ENCODE measurements at regions not wholly inside any gene's neighbourhood (a gene's known extent, or its start where the extent isn't known, plus 50 kb on each side); places are given as distances from the start of the nearest gene placed in this dataset.

- no peak overlapping the region for H3K4me3 ChIP-seq (ENCODE audit: low read depth, low read length)
- no peak overlapping the region for H3K27ac ChIP-seq
- DNase-seq: no peak
- no peaks in the 10 kb centered on the region for H3K36me3 ChIP-seq
- H3K9me3 ChIP-seq (ENCODE audit: severe bottlenecking): no peaks in the 10 kb centered on the region
- TF ChIP-seq CTCF (IDR thresholded peaks at IDR 0.05; ENCODE audit: low read depth, low read length): no peak
- H3K27me3 ChIP-seq (ENCODE audit: insufficient read depth, low read depth, severe bottlenecking): peaks cover 42% of the 10 kb centered on the region
Measured at GRCh38 chr2:103785432-103785831, 1023.6 kb downstream of the TMEM182 start.

- H3K27me3 ChIP-seq (ENCODE audit: insufficient read depth, low read depth, severe bottlenecking): peaks cover 44% of the 10 kb centered on the region
- TF ChIP-seq CTCF (IDR thresholded peaks at IDR 0.05; ENCODE audit: low read depth, low read length): no peak
- no peak overlapping the region for H3K27ac ChIP-seq
Measured at GRCh38 chr2:103785956-103786355, 1024.1 kb downstream of the TMEM182 start.

GRCh38 chr2:103788389-103788788 lies 1026.6 kb downstream of the TMEM182 start:
- peaks cover 47% of the 10 kb centered on the region for H3K27me3 ChIP-seq (ENCODE audit: insufficient read depth, low read depth, severe bottlenecking)
- DNase-seq: no peak
- no peaks in the 10 kb centered on the region for H3K9me3 ChIP-seq (ENCODE audit: severe bottlenecking)
- no peak overlapping the region for H3K4me3 ChIP-seq (ENCODE audit: low read depth, low read length)
- no peaks in the 10 kb centered on the region for H3K36me3 ChIP-seq
- no peak for TF ChIP-seq CTCF (IDR thresholded peaks at IDR 0.05; ENCODE audit: low read depth, low read length)
- no peak overlapping the region for H3K27ac ChIP-seq

More at GRCh38 chr2:103785956-103786355, 1024.1 kb downstream of the TMEM182 start:
- Histone ChIP-seq H3K9me3 (ENCODE audit: severe bottlenecking) (no peaks in the 10 kb centered on the region), H3K4me3 (ENCODE audit: low read depth, low read length) (no peak overlapping the region), H3K36me3 (no peaks in the 10 kb centered on the region)
- DNase-seq: no peak

GRCh38 chr2:103788951-103789350 lies 1027.1 kb downstream of the TMEM182 start:
- DNase-seq: no peak
- Histone ChIP-seq H3K4me3 (ENCODE audit: low read depth, low read length) (no peak overlapping the region), H3K9me3 (ENCODE audit: severe bottlenecking) (no peaks in the 10 kb centered on the region), H3K36me3 (no peaks in the 10 kb centered on the region), H3K27ac (no peak overlapping the region), H3K27me3 (ENCODE audit: insufficient read depth, low read depth, severe bottlenecking) (peaks cover 43% of the 10 kb centered on the region)
- TF ChIP-seq CTCF (IDR thresholded peaks at IDR 0.05; ENCODE audit: low read depth, low read length): no peak

GRCh38 chr2:103789381-103790095 lies 1027.7 kb downstream of the TMEM182 start:
- H3K27me3 ChIP-seq (ENCODE audit: insufficient read depth, low read depth, severe bottlenecking): peaks cover 40% of the 10 kb centered on the region
- no peak overlapping the region for H3K4me3 ChIP-seq (ENCODE audit: low read depth, low read length)
- H3K36me3 ChIP-seq: no peaks in the 10 kb centered on the region
- no peak overlapping the region for H3K27ac ChIP-seq
- DNase-seq: no peak
- H3K9me3 ChIP-seq (ENCODE audit: severe bottlenecking): no peaks in the 10 kb centered on the region
- TF ChIP-seq CTCF (IDR thresholded peaks at IDR 0.05; ENCODE audit: low read depth, low read length): no peak

- no peaks in the 10 kb centered on the region for H3K9me3 ChIP-seq (ENCODE audit: severe bottlenecking)
- H3K27me3 ChIP-seq (ENCODE audit: insufficient read depth, low read depth, severe bottlenecking): peaks cover 40% of the 10 kb centered on the region
- H3K4me3 ChIP-seq (ENCODE audit: low read depth, low read length): no peak overlapping the region
- no peak for TF ChIP-seq CTCF (IDR thresholded peaks at IDR 0.05; ENCODE audit: low read depth, low read length)
- no peak overlapping the region for H3K27ac ChIP-seq
- DNase-seq: no peak
- H3K36me3 ChIP-seq: no peaks in the 10 kb centered on the region
Measured at GRCh38 chr2:103792042-103792441, 1030.2 kb downstream of the TMEM182 start.
